SK-N-SH (cell line): ENCODE measurements at regions not wholly inside any gene's neighbourhood (a gene's known extent, or its start where the extent isn't known, plus 50 kb on each side); places are given as distances from the start of the nearest gene placed in this dataset.

ENCODE experiments used
- CTCF ChIA-PET: fragments of 300-600, 350-600 bp; formaldehyde crosslinking; extraction: SDS; loops from one replicate; lab custom pipeline; 2021; lab: Yijun Ruan, JAX
- POLR2A ChIA-PET: fragments of 350-600 bp; sonication (Branson Sonifier 250); formaldehyde crosslinking; extraction: SDS; loops from one replicate; lab custom pipeline; 2020; ENCODE audit warnings: antibody characterized with exemption, inconsistent platforms; lab: Yijun Ruan, JAX
- DNase-seq: peaks from one replicate; pipeline ENCODE4 v3.0.0; 2012
- H2AFZ ChIP-seq: fragments of 200-600 bp; sonication (generic); 2 replicates; pipeline ENCODE4 v1.8.1; 2016; ENCODE audit warnings: antibody characterized with exemption, mild to moderate bottlenecking, low read depth
- H3F3A ChIP-seq: fragments of 200-600 bp; sonication (generic); replicated peaks from 2 replicates; pipeline ENCODE3; 2016; ENCODE audit warnings: antibody characterized with exemption, mild to moderate bottlenecking; ENCODE audit not compliant: insufficient read depth
- H3K27ac ChIP-seq, 2 experiments: fragments of 200-500 bp in 1 of 2; fragments of 200-600 bp in 1 of 2; sonication (Bioruptor generic) in 1 of 2; sonication (generic), shearing (Covaris generic) in 1 of 2; 2 replicates each; pipeline versions ENCODE4 v1.5.1 to v1.6.1; 2014 to 2016; ENCODE audit warnings: low read depth in 2 of 2, inconsistent platforms in 1 of 2, low read length in 1 of 2, mild to moderate bottlenecking in 1 of 2, mixed read lengths in 1 of 2
- H3K27me3 ChIP-seq: fragments of 200-600 bp; sonication (generic), shearing (Covaris generic); 2 replicates; pipeline ENCODE4 v1.6.1; 2016; ENCODE audit warnings: mixed run types; ENCODE audit not compliant: insufficient read depth
- H3K36me3 ChIP-seq, 2 experiments: fragments of 200-500 bp in 1 of 2; fragments of 200-600 bp in 1 of 2; sonication (Bioruptor generic) in 1 of 2; sonication (generic) in 1 of 2; replicated peaks in 1 of 2; 2 replicates each; pipeline versions ENCODE3 to v1.5.1; 2014 to 2016; ENCODE audit warnings: low read length in 1 of 2, mild to moderate bottlenecking in 1 of 2; ENCODE audit not compliant: insufficient read depth in 2 of 2, control insufficient read depth in 1 of 2
- H3K4me1 ChIP-seq, 2 experiments: fragments of 200-500 bp in 1 of 2; fragments of 200-600 bp in 1 of 2; sonication (Bioruptor generic) in 1 of 2; sonication (generic), shearing (Covaris generic) in 1 of 2; 2 replicates each; pipeline versions ENCODE4 v1.5.1 to v1.6.1; 2014 to 2016; ENCODE audit warnings: low read depth in 1 of 2, low read length in 1 of 2, mixed run types in 1 of 2; ENCODE audit not compliant: insufficient read depth in 2 of 2, control insufficient read depth in 1 of 2
- H3K4me2 ChIP-seq: fragments of 200-600 bp; sonication (generic), shearing (Covaris generic); 2 replicates; pipeline ENCODE4 v1.6.1; 2017; ENCODE audit warnings: mixed run types
- H3K4me3 ChIP-seq, 2 experiments: fragments of 200-500 bp in 1 of 2; fragments of 200-600 bp in 1 of 2; sonication (Bioruptor generic) in 1 of 2; sonication (generic), shearing (Covaris generic) in 1 of 2; 2 replicates each; pipeline versions ENCODE4 v1.5.1 to v1.8.1; 2014 to 2016; ENCODE audit warnings: low read depth in 2 of 2, inconsistent platforms in 1 of 2, low read length in 1 of 2, mild to moderate bottlenecking in 1 of 2, mixed read lengths in 1 of 2, moderate library complexity in 1 of 2
- H3K79me2 ChIP-seq: fragments of 200-600 bp; sonication (generic); 2 replicates; pipeline ENCODE4 v1.8.1; 2017; ENCODE audit warnings: mild to moderate bottlenecking; ENCODE audit not compliant: insufficient read depth
- H3K9ac ChIP-seq: fragments of 200-600 bp; sonication (generic); 2 replicates; pipeline ENCODE4 v1.6.1; 2017; ENCODE audit warnings: mixed run types
- H3K9me2 ChIP-seq: fragments of 200-600 bp; sonication (generic); 2 replicates; pipeline ENCODE4 v1.6.1; 2017; ENCODE audit warnings: mixed run types
- H3K9me3 ChIP-seq: fragments of 200-600 bp; sonication (generic); 2 replicates; pipeline ENCODE4 v1.6.1; 2017; ENCODE audit warnings: mixed run types, mild to moderate bottlenecking, moderate library complexity
- H4K20me1 ChIP-seq: fragments of 200-600 bp; sonication (generic); 2 replicates; pipeline ENCODE4 v1.6.1; 2017; ENCODE audit warnings: mild to moderate bottlenecking, mixed run types; ENCODE audit not compliant: insufficient read depth
- ELF1 ChIP-seq: IDR thresholded peaks from 2 replicates; pipeline ENCODE4 v1.4.0; 2012
- EP300 ChIP-seq, 2 experiments: IDR thresholded peaks; 2 replicates each; pipeline versions ENCODE4 v1.4.0 to v1.6.1; 2012; ENCODE audit warnings: borderline replicate concordance in 1 of 2, low read depth in 1 of 2, low read length in 1 of 2
- FOXJ3 ChIP-seq: sonication (generic); formaldehyde crosslinking; IDR thresholded peaks from 2 replicates; pipeline ENCODE4 v1.5.1; 2020; ENCODE audit warnings: mild to moderate bottlenecking, missing genetic modification reagents
- FOXM1 ChIP-seq: IDR thresholded peaks from 2 replicates; pipeline ENCODE4 v1.4.0; 2012; ENCODE audit warnings: low read depth, mild to moderate bottlenecking
- GABPA ChIP-seq: IDR thresholded peaks from 2 replicates; pipeline ENCODE4 v1.4.0; 2012; ENCODE audit warnings: low read depth, mild to moderate bottlenecking
- GATA2 ChIP-seq: sonication (generic); formaldehyde crosslinking; IDR thresholded peaks from 2 replicates; pipeline ENCODE4 v1.5.0; 2020; ENCODE audit warnings: mild to moderate bottlenecking, missing genetic modification reagents
- JUND ChIP-seq: IDR thresholded peaks from 2 replicates; pipeline ENCODE4 v1.4.0; 2012
- MXI1 ChIP-seq: IDR thresholded peaks from 2 replicates; pipeline ENCODE4 v1.6.1; 2012; ENCODE audit warnings: mild to moderate bottlenecking, low read depth, low read length, improper control_type of control experiment
- NFIC ChIP-seq: IDR thresholded peaks from 2 replicates; pipeline ENCODE4 v1.4.0; 2012; ENCODE audit warnings: borderline replicate concordance
- NRF1 ChIP-seq: IDR thresholded peaks from 2 replicates; pipeline ENCODE4 v1.6.1; 2012; ENCODE audit warnings: low read depth, mild to moderate bottlenecking, low read length
- POLR2AphosphoS5 ChIP-seq: IDR thresholded peaks from 2 replicates; pipeline ENCODE4 v1.6.1; 2012; ENCODE audit warnings: low read depth, low read length
- RCOR1 ChIP-seq: fragments of 150-350 bp; IDR thresholded peaks from 2 replicates; pipeline ENCODE4 v1.6.1; 2017; ENCODE audit warnings: antibody characterized with exemption, low read length
- RFX5 ChIP-seq: IDR thresholded peaks from 2 replicates; pipeline ENCODE4 v1.6.1; 2012; ENCODE audit warnings: mild to moderate bottlenecking, improper control_type of control experiment, low read length
- RXRA ChIP-seq: IDR thresholded peaks from 2 replicates; pipeline ENCODE4 v1.4.0; 2012; ENCODE audit warnings: low read depth, mild to moderate bottlenecking, borderline replicate concordance
- SMC3 ChIP-seq: IDR thresholded peaks from 2 replicates; pipeline ENCODE4 v1.6.1; 2012; ENCODE audit warnings: low read depth, low read length, improper control_type of control experiment
- TCF12 ChIP-seq: IDR thresholded peaks from 2 replicates; pipeline ENCODE4 v1.4.0; 2012
- TEAD4 ChIP-seq: IDR thresholded peaks from 2 replicates; pipeline ENCODE4 v1.4.0; 2012; ENCODE audit warnings: mild to moderate bottlenecking, borderline replicate concordance; ENCODE audit not compliant: insufficient read depth
- WGBS: methylation state at CpG from one replicate; pipeline ENCODE4 v1.1.6; 2017; ENCODE audit warnings: low lambda C conversion rate; 5-methylcytosine and 5-hydroxymethylcytosine counted together
- TF ChIP-seq, protein P1 (sequence below): IDR thresholded peaks from 2 replicates; pipeline ENCODE4 v1.4.0; 2012; ENCODE audit warnings: low read depth
- TF ChIP-seq, protein P2 (sequence below): IDR thresholded peaks from 2 replicates; pipeline ENCODE4 v1.6.1; 2012; ENCODE audit warnings: mild to moderate bottlenecking, low read depth, low read length, moderate library complexity
- TF ChIP-seq, protein P3 (sequence below): fragments of 200-600 bp; sonication (generic); IDR thresholded peaks from 2 replicates; pipeline ENCODE4 v1.6.1; 2017; ENCODE audit warnings: antibody characterized with exemption, mild to moderate bottlenecking, moderate library complexity

DNA sequence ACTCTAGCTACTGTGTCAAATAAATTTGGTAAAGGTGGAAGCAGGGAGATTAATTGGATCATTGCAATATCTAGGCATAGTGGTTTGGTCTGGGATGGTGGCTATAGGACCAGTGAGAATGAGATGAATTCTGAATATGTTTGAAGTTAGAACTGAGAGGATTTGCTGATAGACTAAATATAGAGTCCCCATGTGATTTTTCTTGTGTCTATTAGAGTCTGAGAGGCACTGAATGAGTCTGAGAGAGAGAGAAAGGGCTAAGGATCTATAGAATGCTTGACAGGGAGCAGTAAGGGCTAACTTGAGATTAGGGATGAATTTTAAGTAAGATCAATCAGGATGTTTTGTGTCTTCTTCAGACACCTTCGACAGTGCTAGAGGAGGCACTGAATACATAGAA is 77.9 kb upstream of the CHL1 start:
- no peak overlapping the region for H3K9ac ChIP-seq
- no peaks in the 10 kb centered on the region for H3K79me2 ChIP-seq
- H3K27ac ChIP-seq = no peak overlapping the region
- no peak overlapping the region for H3K4me2 ChIP-seq
- POLR2A ChIA-PET = no interaction called here
- no peaks in the 10 kb centered on the region for H3K36me3 ChIP-seq
- TF ChIP-seq RFX5 = no peak
- no peak for TF ChIP-seq GABPA
- TF ChIP-seq FOXJ3 (CRISPR knock-in tag) = no peak
- TF ChIP-seq, protein P1, sequence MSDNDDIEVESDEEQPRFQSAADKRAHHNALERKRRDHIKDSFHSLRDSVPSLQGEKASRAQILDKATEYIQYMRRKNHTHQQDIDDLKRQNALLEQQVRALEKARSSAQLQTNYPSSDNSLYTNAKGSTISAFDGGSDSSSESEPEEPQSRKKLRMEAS = no peak
- TF ChIP-seq RXRA = no peak
- TF ChIP-seq, protein P2, sequence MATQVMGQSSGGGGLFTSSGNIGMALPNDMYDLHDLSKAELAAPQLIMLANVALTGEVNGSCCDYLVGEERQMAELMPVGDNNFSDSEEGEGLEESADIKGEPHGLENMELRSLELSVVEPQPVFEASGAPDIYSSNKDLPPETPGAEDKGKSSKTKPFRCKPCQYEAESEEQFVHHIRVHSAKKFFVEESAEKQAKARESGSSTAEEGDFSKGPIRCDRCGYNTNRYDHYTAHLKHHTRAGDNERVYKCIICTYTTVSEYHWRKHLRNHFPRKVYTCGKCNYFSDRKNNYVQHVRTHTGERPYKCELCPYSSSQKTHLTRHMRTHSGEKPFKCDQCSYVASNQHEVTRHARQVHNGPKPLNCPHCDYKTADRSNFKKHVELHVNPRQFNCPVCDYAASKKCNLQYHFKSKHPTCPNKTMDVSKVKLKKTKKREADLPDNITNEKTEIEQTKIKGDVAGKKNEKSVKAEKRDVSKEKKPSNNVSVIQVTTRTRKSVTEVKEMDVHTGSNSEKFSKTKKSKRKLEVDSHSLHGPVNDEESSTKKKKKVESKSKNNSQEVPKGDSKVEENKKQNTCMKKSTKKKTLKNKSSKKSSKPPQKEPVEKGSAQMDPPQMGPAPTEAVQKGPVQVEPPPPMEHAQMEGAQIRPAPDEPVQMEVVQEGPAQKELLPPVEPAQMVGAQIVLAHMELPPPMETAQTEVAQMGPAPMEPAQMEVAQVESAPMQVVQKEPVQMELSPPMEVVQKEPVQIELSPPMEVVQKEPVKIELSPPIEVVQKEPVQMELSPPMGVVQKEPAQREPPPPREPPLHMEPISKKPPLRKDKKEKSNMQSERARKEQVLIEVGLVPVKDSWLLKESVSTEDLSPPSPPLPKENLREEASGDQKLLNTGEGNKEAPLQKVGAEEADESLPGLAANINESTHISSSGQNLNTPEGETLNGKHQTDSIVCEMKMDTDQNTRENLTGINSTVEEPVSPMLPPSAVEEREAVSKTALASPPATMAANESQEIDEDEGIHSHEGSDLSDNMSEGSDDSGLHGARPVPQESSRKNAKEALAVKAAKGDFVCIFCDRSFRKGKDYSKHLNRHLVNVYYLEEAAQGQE = no peak
- TF ChIP-seq JUND = no peak
- no peak for TF ChIP-seq MXI1
- no peak for TF ChIP-seq TCF12
- TF ChIP-seq GATA2 = no peak
- no peak for TF ChIP-seq NFIC
- TF ChIP-seq, protein P3, sequence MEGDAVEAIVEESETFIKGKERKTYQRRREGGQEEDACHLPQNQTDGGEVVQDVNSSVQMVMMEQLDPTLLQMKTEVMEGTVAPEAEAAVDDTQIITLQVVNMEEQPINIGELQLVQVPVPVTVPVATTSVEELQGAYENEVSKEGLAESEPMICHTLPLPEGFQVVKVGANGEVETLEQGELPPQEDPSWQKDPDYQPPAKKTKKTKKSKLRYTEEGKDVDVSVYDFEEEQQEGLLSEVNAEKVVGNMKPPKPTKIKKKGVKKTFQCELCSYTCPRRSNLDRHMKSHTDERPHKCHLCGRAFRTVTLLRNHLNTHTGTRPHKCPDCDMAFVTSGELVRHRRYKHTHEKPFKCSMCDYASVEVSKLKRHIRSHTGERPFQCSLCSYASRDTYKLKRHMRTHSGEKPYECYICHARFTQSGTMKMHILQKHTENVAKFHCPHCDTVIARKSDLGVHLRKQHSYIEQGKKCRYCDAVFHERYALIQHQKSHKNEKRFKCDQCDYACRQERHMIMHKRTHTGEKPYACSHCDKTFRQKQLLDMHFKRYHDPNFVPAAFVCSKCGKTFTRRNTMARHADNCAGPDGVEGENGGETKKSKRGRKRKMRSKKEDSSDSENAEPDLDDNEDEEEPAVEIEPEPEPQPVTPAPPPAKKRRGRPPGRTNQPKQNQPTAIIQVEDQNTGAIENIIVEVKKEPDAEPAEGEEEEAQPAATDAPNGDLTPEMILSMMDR = no peak
- H3K9me3 ChIP-seq = no peaks in the 10 kb centered on the region
- H3F3A ChIP-seq = no peaks in the 10 kb centered on the region
- DNase-seq = no peak
- H4K20me1 ChIP-seq = no peaks in the 10 kb centered on the region
- no peak overlapping the region for H3K4me3 ChIP-seq
- WGBS = 0% methylated on average over 1 of the region's 1 CpG
- no peaks in the 10 kb centered on the region for H3K9me2 ChIP-seq
- CTCF ChIA-PET = interaction anchor here (0.6 to 1.2 kb wide), 2 partner anchors 11 to 22 kb away, joined by 3 read pairs; no protein-coding TSS in a partner anchor
- H3K4me1 ChIP-seq = no peaks in the 10 kb centered on the region
- H3K27me3 ChIP-seq = no peaks in the 10 kb centered on the region
- no peak overlapping the region for H2AFZ ChIP-seq

DNA sequence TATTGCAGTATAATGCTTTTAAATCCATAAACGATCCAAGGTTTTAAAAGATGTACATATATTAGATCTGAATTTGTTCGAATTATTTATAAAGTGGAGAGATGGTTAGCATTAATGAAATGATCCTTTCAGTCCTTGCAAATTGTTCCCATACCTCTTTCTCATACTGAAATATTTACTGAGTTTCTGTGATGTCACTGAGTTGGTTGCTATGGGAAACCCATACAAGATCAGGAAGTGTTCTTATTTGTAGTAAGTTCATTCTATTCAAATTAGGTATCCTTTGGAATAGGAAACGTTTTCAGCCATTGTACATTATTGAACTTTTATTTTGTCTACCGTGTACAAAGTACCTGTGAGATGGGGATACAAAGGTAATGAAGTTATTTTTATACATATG is 73.2 kb upstream of the CHL1 start:
- no peak overlapping the region for H3K9ac ChIP-seq
- whole genome bisulfite sequencing = 7% methylated on average over 4 of the region's 4 CpGs
- H2AFZ ChIP-seq = no peak overlapping the region
- no peak overlapping the region for H3K4me2 ChIP-seq
- no peaks in the 10 kb centered on the region for H3K27me3 ChIP-seq
- POLR2A ChIA-PET = no interaction called here
- no peaks in the 10 kb centered on the region for H3F3A ChIP-seq
- no peaks in the 10 kb centered on the region for H3K4me1 ChIP-seq
- H3K27ac ChIP-seq = no peak overlapping the region
- no peaks in the 10 kb centered on the region for H3K36me3 ChIP-seq
- no peak for DNase-seq
- no peaks in the 10 kb centered on the region for H4K20me1 ChIP-seq
- H3K4me3 ChIP-seq = no peak overlapping the region
- no peaks in the 10 kb centered on the region for H3K9me3 ChIP-seq
- no peaks in the 10 kb centered on the region for H3K79me2 ChIP-seq
- H3K9me2 ChIP-seq = no peaks in the 10 kb centered on the region
- CTCF ChIA-PET = interaction anchor here (1.5 kb wide), 1 partner anchor 231 kb away, joined by 4 read pairs; no protein-coding TSS in a partner anchor
- TF ChIP-seq SMC3 (no peak), RCOR1 (no peak), EP300 (IDR thresholded peaks at IDR 0.05; ENCODE audit: borderline replicate concordance in 1 of 2, low read depth in 1 of 2, low read length in 1 of 2) (no peak), NRF1 (no peak), TEAD4 (no peak), FOXM1 (no peak), POLR2AphosphoS5 (no peak), ELF1 (no peak)
- TF ChIP-seq, protein P1 = no peak
- TF ChIP-seq, protein P2 = no peak
